Activated naive CD4-positive, alpha-beta T cell (primary cell): ENCODE measurements at regions not wholly inside any gene's neighbourhood (a gene's known extent, or its start where the extent isn't known, plus 50 kb on each side); places are given as distances from the start of the nearest gene placed in this dataset.

Experiments
- DNase-seq, 4 experiments: peaks; one replicate each; lab custom pipeline; 2025; lab: John Stamatoyannopoulos, UW

DNA sequence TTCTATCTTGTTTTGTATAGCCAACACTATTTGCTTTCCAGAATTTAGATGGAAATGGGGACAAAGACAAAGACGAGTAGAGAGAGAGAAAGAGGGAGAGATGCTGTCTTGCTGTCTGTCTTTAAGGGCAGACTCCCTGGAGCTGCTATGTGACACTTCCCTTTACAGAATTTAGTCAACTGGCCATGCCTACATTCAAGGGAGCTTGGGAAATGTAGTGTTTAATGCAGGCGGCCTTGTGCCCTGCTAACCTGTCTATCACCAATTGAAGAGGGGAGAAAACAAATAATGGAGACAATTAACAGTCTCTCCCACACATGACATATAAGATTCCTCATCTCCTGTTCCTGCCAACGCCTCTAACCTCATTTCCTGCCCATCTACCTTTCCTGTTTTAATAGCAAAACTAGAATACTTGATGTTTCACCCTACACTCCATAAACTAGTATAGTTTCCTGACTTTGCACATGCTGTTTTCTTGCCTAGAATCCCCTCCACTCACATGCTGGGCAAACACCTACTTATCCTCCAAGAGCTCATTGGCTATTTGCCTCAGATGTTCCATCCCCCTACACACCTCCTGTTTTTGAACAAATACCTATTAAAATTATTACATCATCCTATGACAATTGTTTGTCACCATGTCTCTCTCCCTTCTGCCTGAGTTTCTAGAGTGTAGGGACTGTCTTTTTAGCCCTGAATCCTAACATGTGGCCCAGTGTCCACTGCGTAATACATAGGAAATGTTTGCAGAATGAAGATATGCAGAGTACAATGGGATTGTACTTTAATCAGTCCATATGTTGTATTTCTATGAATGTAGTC, 117.2 kb downstream of the SLC25A24 start:
- DNase-seq: no peak

DNA sequence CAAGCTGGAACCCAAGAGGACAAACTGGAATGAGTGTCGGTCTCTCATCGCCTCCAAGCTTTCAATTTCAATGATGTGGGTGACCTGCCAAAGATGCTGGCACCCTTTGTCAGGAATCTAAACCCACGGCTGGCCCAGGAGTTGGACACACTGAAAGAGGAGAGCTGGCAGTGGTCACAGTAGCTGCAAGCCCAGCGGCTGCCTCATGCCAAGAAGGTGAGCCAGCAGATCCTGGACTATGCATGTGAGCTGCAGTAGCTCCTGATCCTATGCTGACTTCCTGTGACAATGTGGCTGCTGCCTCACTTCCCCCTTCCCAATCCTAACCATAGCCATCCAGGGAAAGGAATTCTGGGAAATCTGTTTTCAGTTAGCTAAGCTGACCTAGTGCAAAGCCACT, 117.0 kb upstream of the VAV3 start:
- DNase-seq: no peak

GRCh38 chr1:108080448-108080847, 115.5 kb upstream of the VAV3 start:
- no peak for DNase-seq

- DNase-seq: peak in 2 of 4 experiments; percentile 32 to 41
These were observed 114.6 kb upstream of the VAV3 start for GRCh38 chr1:108079440-108080025.

DNA sequence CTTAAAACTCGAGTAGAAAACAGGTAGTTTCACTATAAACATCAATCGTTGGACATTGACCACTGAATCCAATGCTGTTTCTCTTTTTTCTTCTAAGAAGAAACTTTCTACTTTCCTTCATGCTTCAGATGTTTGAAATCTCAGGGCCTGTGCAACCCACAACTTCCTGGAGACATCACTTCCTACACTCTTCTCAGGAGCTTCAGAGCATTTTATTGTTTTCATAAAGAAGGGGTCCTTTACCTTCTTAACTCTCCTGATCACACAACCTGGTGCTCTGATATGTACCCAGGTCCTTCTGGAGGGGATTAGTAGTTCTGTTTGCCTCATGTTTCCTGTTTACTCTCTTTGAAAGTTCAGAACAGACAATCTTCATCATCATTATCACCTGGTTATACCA, 113.0 kb upstream of the VAV3 start:
- DNase-seq: no peak

GRCh38 chr1:108075055-108075454, 110.1 kb upstream of the VAV3 start:
- DNase-seq: no peak

DNA sequence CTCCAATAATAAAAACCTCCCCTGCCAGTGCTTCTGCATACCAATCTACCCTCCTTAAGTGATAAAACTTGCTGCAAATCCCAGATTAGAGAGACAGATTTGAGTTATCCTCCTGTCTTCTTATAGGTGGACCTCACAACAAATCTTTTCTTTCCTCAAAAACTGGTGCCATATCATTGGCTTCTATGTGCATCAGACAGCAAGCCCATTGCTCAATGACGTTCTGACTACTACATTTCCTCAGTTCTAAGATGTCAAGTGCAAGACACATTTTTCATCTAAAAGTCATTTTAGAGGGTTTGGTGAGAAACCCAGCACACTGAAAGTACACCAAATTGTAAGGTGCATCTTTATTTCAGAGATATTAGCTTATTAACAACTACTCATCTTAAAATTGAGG, 107.8 kb upstream of the VAV3 start:
- no peak for DNase-seq

- no peak for DNase-seq
These were observed 107.2 kb upstream of the VAV3 start for GRCh38 chr1:108072212-108072611.

DNA sequence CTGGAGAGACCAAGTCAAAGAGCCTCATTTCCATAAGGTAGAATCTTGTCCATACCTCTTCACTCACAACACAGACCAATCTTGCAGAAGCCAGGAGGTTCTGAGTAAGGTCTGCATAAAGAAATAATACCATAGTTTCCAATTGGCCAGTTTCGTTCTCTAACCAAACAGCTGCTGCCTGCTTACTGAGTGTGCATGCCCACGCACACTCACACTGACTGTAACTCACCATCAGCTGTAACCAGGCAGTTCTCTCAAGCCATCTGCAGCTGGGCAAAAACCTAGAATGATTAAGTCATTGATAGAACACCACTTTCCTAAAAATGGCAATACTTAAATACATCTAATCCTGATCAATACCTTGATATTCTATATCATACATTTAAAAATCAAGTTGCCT, 106.6 kb upstream of the VAV3 start:
- no peak for DNase-seq

DNA sequence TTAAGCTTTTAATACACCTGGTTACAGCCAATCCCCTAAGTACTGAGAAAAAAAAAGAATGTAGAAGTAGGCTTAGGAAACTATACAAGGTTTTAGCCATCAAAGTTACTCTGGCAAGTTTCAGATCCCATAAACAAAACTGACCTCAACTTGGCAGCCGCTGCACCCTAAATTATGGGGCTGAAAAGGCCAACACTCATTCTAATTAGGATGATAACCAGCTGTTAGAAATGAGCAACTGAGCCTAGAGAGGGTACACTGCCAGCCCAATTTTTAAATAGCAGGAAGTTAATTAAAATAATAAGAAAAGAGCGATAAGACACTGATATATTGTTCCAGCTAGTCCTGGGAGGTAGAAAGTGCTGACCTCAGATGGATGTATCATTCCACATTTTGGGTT, 105.7 kb upstream of the VAV3 start:
- no peak for DNase-seq

DNA sequence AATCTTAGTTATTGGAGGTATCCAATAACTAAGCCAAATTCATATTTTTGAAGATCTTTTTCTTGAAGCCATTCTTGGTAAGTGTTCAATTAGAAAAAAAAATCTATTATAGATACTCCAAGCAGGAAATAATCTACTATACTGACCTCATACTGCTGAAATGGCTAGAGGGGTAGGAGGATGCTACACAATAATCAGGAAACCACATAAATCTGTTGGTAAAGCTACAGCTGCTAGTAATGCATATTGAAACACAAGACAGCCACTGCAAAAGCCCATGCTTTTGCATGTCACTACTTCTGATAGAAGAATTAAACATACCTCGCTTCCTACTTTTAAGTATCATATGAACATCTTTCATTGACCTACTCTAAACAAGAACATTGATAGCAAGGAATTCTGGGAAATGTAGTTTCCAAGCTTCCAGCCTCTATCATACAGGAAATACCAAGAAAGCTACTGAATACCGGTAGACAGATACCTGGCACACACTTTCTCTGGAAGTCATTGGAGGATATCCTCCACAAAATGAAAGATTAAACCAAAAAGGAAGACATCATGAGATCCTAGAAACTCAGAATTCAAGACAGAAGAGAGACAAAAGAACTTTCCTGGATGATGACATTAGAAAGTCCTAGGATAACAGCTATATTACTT, 103.0 kb upstream of the VAV3 start:
- no peak for DNase-seq

GRCh38 chr1:108066808-108067207, 101.8 kb upstream of the VAV3 start:
- no peak for DNase-seq

GRCh38 chr1:108064255-108064654, 99.3 kb upstream of the VAV3 start:
- DNase-seq: no peak

DNA sequence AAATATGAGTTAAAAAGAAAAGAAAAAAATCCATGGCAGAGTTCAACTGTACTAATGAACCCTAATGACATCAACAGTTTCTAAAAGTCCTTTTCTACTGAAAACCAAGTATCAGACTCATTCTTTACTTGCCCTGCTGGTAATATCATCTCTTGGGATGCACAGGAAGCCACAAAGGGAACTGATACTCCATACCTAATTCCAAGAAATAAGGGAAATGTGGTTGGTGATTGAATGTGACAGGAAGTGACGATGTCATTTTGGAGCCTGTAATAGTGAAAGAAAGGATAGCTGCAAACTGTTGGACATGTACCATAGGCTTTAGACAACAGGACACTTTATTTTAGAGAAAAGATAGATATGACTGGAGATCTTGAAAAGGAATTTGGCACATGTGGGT, 98.7 kb upstream of the VAV3 start:
- no peak for DNase-seq

DNA sequence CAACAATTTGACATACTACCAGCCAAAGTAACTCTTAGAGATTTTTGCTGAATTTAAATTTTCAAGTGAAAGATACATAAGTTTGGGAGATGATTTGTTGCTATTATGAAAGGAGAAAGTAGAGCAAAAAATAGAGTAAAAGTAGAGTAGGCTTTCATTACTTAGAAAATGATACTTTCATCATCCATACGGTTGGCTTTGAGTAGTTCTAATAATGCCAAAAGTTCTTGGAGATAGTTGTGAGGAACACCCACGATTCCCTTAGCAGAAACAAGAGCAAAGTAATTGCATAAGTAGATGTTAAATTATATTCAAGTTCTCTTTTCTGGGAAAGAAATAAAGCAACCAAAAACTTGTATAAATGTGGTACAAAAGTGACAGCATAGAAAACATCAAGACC, 95.0 kb upstream of the VAV3 start:
- no peak for DNase-seq

DNA sequence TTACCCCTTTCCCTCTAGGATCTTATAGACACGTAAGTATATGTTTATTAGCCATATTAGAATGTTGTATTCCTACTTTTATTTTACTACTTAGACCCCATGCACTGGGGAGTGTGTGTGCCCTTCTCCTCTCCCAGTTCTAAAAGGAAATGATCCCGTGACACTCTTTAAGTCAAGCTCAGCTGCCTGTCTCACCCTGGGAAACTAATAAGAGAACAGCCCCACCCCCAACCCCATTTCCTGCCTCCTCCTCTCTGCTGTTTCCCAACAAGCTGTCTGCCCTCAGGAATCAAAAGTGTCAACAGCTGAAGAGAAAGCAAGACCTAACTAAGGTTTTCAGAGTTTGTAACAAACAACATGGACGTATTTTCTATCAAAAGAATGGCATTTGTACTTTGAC, 92.6 kb upstream of the VAV3 start:
- DNase-seq: no peak

GRCh38 chr1:108056436-108056990, 91.5 kb upstream of the VAV3 start:
- no peak for DNase-seq

GRCh38 chr1:108055387-108055786, 90.4 kb upstream of the VAV3 start:
- DNase-seq: no peak

DNA sequence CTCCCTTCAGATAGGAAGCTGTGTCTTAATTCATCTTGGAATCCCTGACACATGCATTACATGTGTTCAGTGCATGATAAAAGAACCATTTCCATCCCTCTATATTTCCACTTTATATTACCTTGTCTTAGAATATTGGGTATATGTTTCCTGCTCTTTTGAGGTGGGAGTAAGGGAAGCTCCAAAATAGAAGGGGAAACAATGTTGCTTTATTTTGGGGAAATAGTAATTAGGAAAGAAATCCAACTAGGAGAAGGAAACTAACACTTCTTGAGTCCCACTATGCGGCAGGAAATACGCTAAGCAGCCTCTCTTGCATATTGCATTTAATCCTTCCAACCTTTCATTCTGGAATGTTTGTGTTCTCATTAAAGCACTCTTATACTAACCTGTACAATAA, 89.4 kb upstream of the VAV3 start:
- no peak for DNase-seq

DNA sequence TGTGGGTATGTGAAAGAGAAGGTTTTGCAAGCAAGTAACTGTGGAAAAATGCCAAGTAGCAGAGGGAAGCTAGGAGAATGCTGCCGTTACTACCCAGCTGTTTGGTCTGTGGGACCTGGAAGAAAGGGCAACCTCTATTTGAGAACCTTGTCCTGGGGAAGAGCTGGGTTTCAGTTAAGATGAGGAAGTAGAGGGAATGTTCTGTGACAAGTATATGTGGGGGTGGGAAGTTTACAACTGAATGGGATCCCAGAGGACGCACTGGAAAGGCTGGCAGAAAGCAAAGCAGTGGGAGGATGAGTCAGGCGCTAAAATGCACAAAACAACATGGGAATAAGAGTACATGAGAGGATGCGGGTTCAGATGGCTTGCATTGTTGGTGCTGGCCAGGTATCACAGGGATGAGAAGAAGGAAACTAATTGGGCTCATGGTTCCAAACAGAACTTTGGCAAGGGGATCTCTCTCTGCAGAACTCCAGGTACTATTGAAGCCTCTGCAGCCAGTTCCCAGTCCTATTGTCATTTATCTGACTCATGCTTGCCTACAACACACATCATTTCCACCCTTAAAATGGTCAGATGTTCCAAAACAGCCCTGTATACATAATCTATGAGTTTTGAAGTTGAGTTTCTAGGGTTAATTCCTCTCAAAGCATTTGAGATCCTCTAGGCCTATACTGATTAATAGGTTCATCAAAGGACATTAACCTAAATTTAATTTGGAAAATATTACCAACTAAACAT, 88.5 kb upstream of the VAV3 start:
- no peak for DNase-seq

DNA sequence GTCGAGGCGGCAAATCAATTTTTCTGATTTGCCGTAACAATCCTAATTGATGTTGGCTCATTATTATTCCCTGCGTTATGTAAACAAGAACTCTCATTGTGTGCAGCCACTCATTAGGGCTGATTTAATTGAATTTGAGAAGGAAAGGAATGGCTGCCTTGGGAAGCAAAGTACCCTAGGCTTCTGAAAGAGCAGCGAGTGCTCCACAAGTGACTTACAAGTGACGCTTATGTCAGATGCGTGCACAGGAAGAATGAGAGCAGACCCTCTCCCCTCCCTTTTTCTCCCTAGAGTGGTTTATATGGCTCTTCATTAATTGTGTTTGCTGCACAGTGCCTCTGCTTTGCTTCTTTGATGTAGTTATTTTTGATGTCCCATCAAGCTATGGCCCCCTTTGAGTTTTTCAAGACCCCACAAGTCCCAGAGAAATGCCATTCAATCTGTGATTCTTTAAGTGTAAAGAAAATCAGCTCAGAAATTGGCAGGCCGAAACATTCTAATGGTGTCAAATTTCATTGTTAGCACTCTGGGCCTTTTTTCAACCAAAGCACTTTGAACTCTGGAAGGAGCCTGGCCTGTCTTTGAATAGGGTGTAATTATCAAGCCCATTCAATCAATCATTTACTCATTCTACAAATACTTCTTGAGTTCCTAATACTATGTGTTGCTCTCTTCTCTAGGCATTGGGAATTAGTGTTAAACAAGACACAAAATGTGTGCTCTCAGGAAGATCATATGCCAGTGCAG, 86.8 kb upstream of the VAV3 start:
- DNase-seq: no peak
